H1 (cell line): ENCODE measurements at regions not wholly inside any gene's neighbourhood (a gene's known extent, or its start where the extent isn't known, plus 50 kb on each side); places are given as distances from the start of the nearest gene placed in this dataset.

Source experiments
- CTCF ChIA-PET: fragments of 300-600 bp; sonication (Branson Sonifier 250); formaldehyde crosslinking; loops from one replicate; lab custom pipeline; 2021; ENCODE audit not compliant: partially characterized antibody; lab: Charles Lee
- POLR2A ChIA-PET: fragments of 300-600 bp; sonication (Branson Sonifier 250); formaldehyde crosslinking; loops from one replicate; lab custom pipeline; 2021; ENCODE audit warnings: inconsistent platforms; ENCODE audit not compliant: partially characterized antibody; lab: Charles Lee
- DNase-seq, 2 experiments: peaks; one replicate each; pipeline versions ENCODE4 v3.0.0 to v3.0.0-alpha.2; 2010 to 2022; ENCODE audit warnings: low spot score in 2 of 2, low read depth in 1 of 2, mixed read lengths in 1 of 2
- FAIRE-seq: peaks from 2 replicates; lab custom pipeline; 2011; peaks lifted over from hg19 to GRCh38; lab: Jason Lieb, UNC
- H2AFZ ChIP-seq: 2 replicates; pipeline ENCODE4 v1.8.1; 2012; ENCODE audit warnings: low read length, inconsistent platforms
- H2AK5ac ChIP-seq: 2 replicates; pipeline ENCODE4 v1.6.1; 2013; ENCODE audit warnings: low read depth, low read length
- H2BK120ac ChIP-seq: replicated peaks from 2 replicates; pipeline ENCODE3; 2013; ENCODE audit warnings: low read depth, low read length, inconsistent platforms
- H2BK12ac ChIP-seq: 2 replicates; pipeline ENCODE4 v1.6.1; 2013; ENCODE audit warnings: low read depth, low read length
- H2BK15ac ChIP-seq: 2 replicates; pipeline ENCODE4 v1.6.1; 2013; ENCODE audit warnings: low read length
- H2BK20ac ChIP-seq: 2 replicates; pipeline ENCODE4 v1.6.1; 2013; ENCODE audit warnings: low read length
- H2BK5ac ChIP-seq: 2 replicates; pipeline ENCODE4 v1.6.1; 2013; ENCODE audit warnings: low read depth, low read length
- H3K14ac ChIP-seq: 2 replicates; pipeline ENCODE4 v1.6.1; 2013; ENCODE audit warnings: inconsistent platforms; ENCODE audit not compliant: insufficient read length
- H3K18ac ChIP-seq: 2 replicates; pipeline ENCODE4 v1.6.1; 2013; ENCODE audit warnings: low read length; ENCODE audit errors: extremely low read depth
- H3K23ac ChIP-seq: 2 replicates; pipeline ENCODE4 v1.6.1; 2013; ENCODE audit warnings: inconsistent platforms; ENCODE audit not compliant: insufficient read length
- H3K23me2 ChIP-seq: 2 replicates; pipeline ENCODE4 v1.6.1; 2013; ENCODE audit warnings: low read depth, low read length
- H3K27ac ChIP-seq: 2 replicates; pipeline ENCODE4 v1.6.1; 2011; ENCODE audit warnings: low read depth, low read length, inconsistent platforms
- H3K27me3 ChIP-seq, 4 experiments: replicated peaks in 1 of 4; 1 replicate in 1 of 4; 2 replicates in 3 of 4; pipeline versions ENCODE4 v1.6.1 to v1.8.1; 2011 to 2013; ENCODE audit warnings: low read length in 3 of 4, mild to moderate bottlenecking in 3 of 4, inconsistent platforms in 2 of 4, mixed read lengths in 2 of 4, moderate library complexity in 1 of 4; ENCODE audit not compliant: control insufficient read depth in 3 of 4, insufficient read depth in 3 of 4; ENCODE audit errors: extremely low read depth in 1 of 4
- H3K36me3 ChIP-seq, 4 experiments: 2 replicates each; pipeline versions ENCODE4 v1.6.1 to v1.8.1; 2011 to 2013; ENCODE audit warnings: mild to moderate bottlenecking in 4 of 4, low read length in 3 of 4, moderate library complexity in 2 of 4, control low read depth in 1 of 4, inconsistent platforms in 1 of 4; ENCODE audit not compliant: insufficient read depth in 4 of 4, control insufficient read depth in 2 of 4
- H3K4ac ChIP-seq: replicated peaks from 2 replicates; pipeline ENCODE3; 2013; ENCODE audit warnings: low read length, low read depth, mixed read lengths, inconsistent platforms; ENCODE audit not compliant: insufficient read length
- H3K4me1 ChIP-seq, 4 experiments: replicated peaks in 1 of 4; 1 replicate in 1 of 4; 2 replicates in 3 of 4; pipeline versions ENCODE4 v1.6.1 to v1.8.1; 2011 to 2013; ENCODE audit warnings: low read length in 3 of 4, inconsistent platforms in 2 of 4, mixed read lengths in 1 of 4; ENCODE audit not compliant: insufficient read depth in 4 of 4, control insufficient read depth in 3 of 4
- H3K4me2 ChIP-seq, 2 experiments: 2 replicates each; pipeline versions ENCODE4 v1.6.1 to v1.8.1; 2011 to 2013; ENCODE audit warnings: low read depth in 2 of 2, low read length in 2 of 2, control low read depth in 1 of 2, inconsistent platforms in 1 of 2, mild to moderate bottlenecking in 1 of 2; ENCODE audit not compliant: insufficient read depth in 1 of 2
- H3K4me3 ChIP-seq, 4 experiments: fragments of 200-600, 300-600 bp in 1 of 4; sonication (generic), shearing (Covaris generic), sonication (Bioruptor Twin) in 1 of 4; 2 replicates each; pipeline versions ENCODE4 v1.5.1 to v1.8.1; 2011 to 2016; ENCODE audit warnings: low read length in 4 of 4, low read depth in 3 of 4, control low read depth in 2 of 4, inconsistent platforms in 2 of 4, mild to moderate bottlenecking in 2 of 4, mixed read lengths in 1 of 4, moderate library complexity in 1 of 4; ENCODE audit not compliant: insufficient read depth in 2 of 4; ENCODE audit errors: extremely low read depth in 1 of 4
- H3K56ac ChIP-seq: replicated peaks from 2 replicates; pipeline ENCODE3; 2013; ENCODE audit warnings: low read depth, mild to moderate bottlenecking, mixed read lengths, low read length, inconsistent platforms; ENCODE audit not compliant: insufficient read length
- H3K79me1 ChIP-seq: 2 replicates; pipeline ENCODE4 v1.6.1; 2013; ENCODE audit warnings: low read depth, low read length, control low read depth
- H3K79me2 ChIP-seq, 2 experiments: 2 replicates each; pipeline versions ENCODE4 v1.6.1 to v1.8.1; 2012 to 2013; ENCODE audit warnings: low read length in 2 of 2, mild to moderate bottlenecking in 2 of 2, inconsistent platforms in 1 of 2; ENCODE audit not compliant: insufficient read depth in 2 of 2, control insufficient read depth in 1 of 2
- H3K9ac ChIP-seq, 4 experiments: replicated peaks in 1 of 4; 1 replicate in 1 of 4; 2 replicates in 3 of 4; pipeline versions ENCODE4 v1.6.1 to v1.8.1; 2011 to 2013; ENCODE audit warnings: low read depth in 3 of 4, low read length in 3 of 4, control low read depth in 2 of 4, mild to moderate bottlenecking in 2 of 4, moderate library complexity in 2 of 4, inconsistent platforms in 1 of 4; ENCODE audit errors: extremely low read depth in 1 of 4
- H3K9me3 ChIP-seq, 2 experiments: 2 replicates each; pipeline versions ENCODE4 v1.6.1 to v1.8.1; 2012 to 2013; ENCODE audit warnings: mild to moderate bottlenecking in 2 of 2, moderate library complexity in 2 of 2, control low read depth in 1 of 2, inconsistent platforms in 1 of 2, low read depth in 1 of 2, low read length in 1 of 2, mixed read lengths in 1 of 2; ENCODE audit not compliant: insufficient read depth in 2 of 2
- H4K20me1 ChIP-seq, 2 experiments: replicated peaks in 1 of 2; 2 replicates each; pipeline versions ENCODE3 to v1.8.1; 2011 to 2013; ENCODE audit warnings: inconsistent platforms in 2 of 2, low read length in 2 of 2, mild to moderate bottlenecking in 1 of 2; ENCODE audit not compliant: insufficient read depth in 2 of 2, control insufficient read depth in 1 of 2
- H4K5ac ChIP-seq: 2 replicates; pipeline ENCODE4 v1.6.1; 2013; ENCODE audit warnings: low read length, low read depth, mixed read lengths, inconsistent platforms; ENCODE audit not compliant: insufficient read length
- H4K8ac ChIP-seq: 2 replicates; pipeline ENCODE4 v1.8.0; 2013; ENCODE audit warnings: mild to moderate bottlenecking, moderate library complexity, low read length, inconsistent platforms; ENCODE audit not compliant: insufficient read depth; ENCODE audit errors: extremely low read depth
- H4K91ac ChIP-seq: replicated peaks from 2 replicates; pipeline ENCODE3; 2013; ENCODE audit warnings: low read length, mixed read lengths, inconsistent platforms; ENCODE audit not compliant: insufficient read length
- ASH2L ChIP-seq: fragments of 200-600, 300-600 bp; sonication (generic); IDR thresholded peaks from one replicate; pipeline ENCODE4 v1.7.1; 2017; ENCODE audit warnings: low read length
- BCL11A ChIP-seq, 2 experiments: IDR thresholded peaks; one replicate each; pipeline ENCODE4 v1.6.1; 2011; ENCODE audit warnings: low read depth in 2 of 2, low read length in 2 of 2, mild to moderate bottlenecking in 2 of 2
- EGR1 ChIP-seq: IDR thresholded peaks from 2 replicates; pipeline ENCODE4 v1.6.1; 2011; ENCODE audit warnings: low read depth, low read length, borderline replicate concordance
- GTF2F1 ChIP-seq: IDR thresholded peaks from 2 replicates; pipeline ENCODE4 v1.6.1; 2012; ENCODE audit warnings: low read depth, low read length, improper control_type of control experiment, borderline replicate concordance
- JUND ChIP-seq: IDR thresholded peaks from 2 replicates; pipeline ENCODE4 v1.6.1; 2011; ENCODE audit warnings: mild to moderate bottlenecking, improper control_type of control experiment, low read length
- KDM5A ChIP-seq: fragments of 200-600 bp; IDR thresholded peaks from 2 replicates; pipeline ENCODE4 v1.7.1; 2012; ENCODE audit warnings: mild to moderate bottlenecking, low read length, inconsistent platforms, mixed read lengths
- NANOG ChIP-seq: IDR thresholded peaks from 2 replicates; pipeline ENCODE4 v1.6.1; 2011; ENCODE audit warnings: low read length, low read depth, mild to moderate bottlenecking, inconsistent platforms; ENCODE audit not compliant: insufficient read depth, poor library complexity, severe bottlenecking
- NRF1 ChIP-seq: IDR thresholded peaks from 2 replicates; pipeline ENCODE4 v1.6.1; 2011; ENCODE audit warnings: mild to moderate bottlenecking, low read depth, low read length, improper control_type of control experiment
- POLR2A ChIP-seq, 2 experiments: IDR thresholded peaks; 1 replicate in 1 of 2; 2 replicates in 1 of 2; pipeline ENCODE4 v1.6.1; 2011; ENCODE audit warnings: low read depth in 2 of 2, low read length in 2 of 2, mild to moderate bottlenecking in 2 of 2; ENCODE audit errors: control extremely low read depth in 1 of 2
- RFX5 ChIP-seq: IDR thresholded peaks from 2 replicates; pipeline ENCODE4 v1.6.1; 2011; ENCODE audit warnings: low read depth, low read length, improper control_type of control experiment, borderline replicate concordance
- TAF1 ChIP-seq: IDR thresholded peaks from 2 replicates; pipeline ENCODE4 v1.6.1; 2011; ENCODE audit warnings: mild to moderate bottlenecking, low read depth, low read length
- TAF7 ChIP-seq: optimal IDR thresholded peaks from 2 replicates; pipeline ENCODE3; 2011; ENCODE audit warnings: low read depth, mild to moderate bottlenecking, inconsistent platforms, low read length, moderate library complexity, borderline replicate concordance
- TEAD4 ChIP-seq: IDR thresholded peaks from 2 replicates; pipeline ENCODE4 v1.6.1; 2012; ENCODE audit warnings: low read depth, low read length, inconsistent platforms, mixed read lengths
- YY1 ChIP-seq: IDR thresholded peaks from 2 replicates; pipeline ENCODE4 v1.6.1; 2011; ENCODE audit warnings: low read depth, mild to moderate bottlenecking, low read length
- WGBS, 2 experiments: shearing (Covaris generic) in 1 of 2; methylation state at CpG; one replicate each; pipeline versions ENCODE4 v1.1.6 to v1.1.7; 2013 to 2015; ENCODE audit warnings: low lambda C conversion rate in 2 of 2, mixed read lengths in 2 of 2, inconsistent platforms in 1 of 2, low coverage in 1 of 2, missing lambda C conversion rate in 1 of 2; ENCODE audit not compliant: insufficient replicate concordance in 2 of 2, insufficient coverage in 1 of 2, insufficient read length in 1 of 2; ENCODE audit errors: extremely low coverage in 1 of 2, missing lambda C conversion rate in 1 of 2; 5-methylcytosine and 5-hydroxymethylcytosine counted together
- TF ChIP-seq, protein P1 (sequence below): IDR thresholded peaks from 2 replicates; pipeline ENCODE4 v1.6.1; 2011; ENCODE audit warnings: low read length, improper control_type of control experiment

DNA sequence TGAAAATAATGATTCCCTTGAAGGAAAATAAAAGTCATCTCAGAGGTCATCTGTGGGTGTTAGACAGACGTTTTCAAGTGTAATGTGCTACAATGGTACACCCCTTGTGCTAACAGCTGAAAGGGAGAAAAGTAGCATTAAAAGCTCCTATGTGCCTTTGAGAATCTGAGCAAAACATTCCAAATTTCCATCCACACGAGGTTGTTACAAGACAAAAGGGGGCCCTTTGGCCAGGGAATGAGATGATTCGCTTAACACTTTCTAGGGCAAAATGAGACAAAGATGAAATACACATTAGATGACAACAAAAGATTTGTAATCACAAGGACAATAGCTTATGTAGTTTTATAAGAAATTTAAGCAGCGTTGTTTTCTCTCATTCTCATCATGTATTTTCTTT lies 303.6 kb downstream of the LMX1A start:
- no peak for TF ChIP-seq ASH2L
- TF ChIP-seq KDM5A, result no peak
- no peak for TF ChIP-seq GTF2F1
- TF ChIP-seq POLR2A (IDR thresholded peaks at IDR 0.05; ENCODE audit: control extremely low read depth in 1 of 2, low read depth in 2 of 2, low read length in 2 of 2), result no peak
- no peak for TF ChIP-seq YY1
- TF ChIP-seq NRF1, result no peak
- no peak for TF ChIP-seq TEAD4
- no peak for TF ChIP-seq BCL11A (IDR thresholded peaks at IDR 0.05; ENCODE audit: low read depth in 2 of 2, low read length in 2 of 2)
- no peak for TF ChIP-seq JUND
- TF ChIP-seq TAF1, result no peak
- TF ChIP-seq, protein P1, sequence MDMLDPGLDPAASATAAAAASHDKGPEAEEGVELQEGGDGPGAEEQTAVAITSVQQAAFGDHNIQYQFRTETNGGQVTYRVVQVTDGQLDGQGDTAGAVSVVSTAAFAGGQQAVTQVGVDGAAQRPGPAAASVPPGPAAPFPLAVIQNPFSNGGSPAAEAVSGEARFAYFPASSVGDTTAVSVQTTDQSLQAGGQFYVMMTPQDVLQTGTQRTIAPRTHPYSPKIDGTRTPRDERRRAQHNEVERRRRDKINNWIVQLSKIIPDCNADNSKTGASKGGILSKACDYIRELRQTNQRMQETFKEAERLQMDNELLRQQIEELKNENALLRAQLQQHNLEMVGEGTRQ, result no peak
- no peak for TF ChIP-seq TAF7
- no peak for TF ChIP-seq EGR1
- no peak for TF ChIP-seq NANOG
- TF ChIP-seq RFX5, result no peak
- no peak overlapping the region for H3K23ac ChIP-seq
- H3K4me1 ChIP-seq, result peaks cover 0 to 9% (median 1%) of the 10 kb centered on the region in 4 experiments; a peak in 5 of 7 replicates
- H3K4me3 ChIP-seq, result no peak overlapping the region
- POLR2A ChIA-PET, result interaction anchor here (1.2 kb wide), 1 partner anchor 11 kb away, joined by 3 read pairs; no protein-coding TSS in a partner anchor
- CTCF ChIA-PET, result interaction anchor here (1.2 to 1.9 kb wide), 4 partner anchors 10 to 428 kb away, joined by 3 to 5 read pairs (median 4); no protein-coding TSS in a partner anchor
- H3K79me1 ChIP-seq, result no peaks in the 10 kb centered on the region
- no peak overlapping the region for H2BK15ac ChIP-seq
- H3K4me2 ChIP-seq, result no peak overlapping the region
- no peak overlapping the region for H2BK20ac ChIP-seq
- no peak overlapping the region for H3K9ac ChIP-seq
- no peaks in the 10 kb centered on the region for H3K9me3 ChIP-seq
- H2AK5ac ChIP-seq, result no peak overlapping the region
- no peaks in the 10 kb centered on the region for H4K20me1 ChIP-seq
- no peaks in the 10 kb centered on the region for H3K36me3 ChIP-seq
- H2BK12ac ChIP-seq, result no peak overlapping the region
- no peaks in the 10 kb centered on the region; the same call in none of the 2 replicates for H3K23me2 ChIP-seq
- WGBS, 2 experiments, result 65% methylated on average over 4 of the region's 4 CpGs; no CpG with 5 or more reads in 1 of the 2 experiments
- H2BK5ac ChIP-seq, result no peak overlapping the region
- FAIRE-seq, result peak; percentile 24
- no peak overlapping the region for H2BK120ac ChIP-seq
- no peak overlapping the region for H3K56ac ChIP-seq
- DNase-seq, result no peak
- H3K79me2 ChIP-seq, result no peaks in the 10 kb centered on the region
- H3K27me3 ChIP-seq, result no peaks in the 10 kb centered on the region; a peak in 1 of 7 replicates
- H3K18ac ChIP-seq, result no peak overlapping the region
- no peak overlapping the region for H4K5ac ChIP-seq
- H4K91ac ChIP-seq, result no peak overlapping the region
- H4K8ac ChIP-seq, result no peak overlapping the region
- no peak overlapping the region for H2AFZ ChIP-seq
- no peak overlapping the region for H3K14ac ChIP-seq
- H3K4ac ChIP-seq, result no peak overlapping the region
- no peak overlapping the region for H3K27ac ChIP-seq
